ENCODE measurements at regions not wholly inside any gene's neighbourhood (a gene's known extent, or its start where the extent isn't known, plus 50 kb on each side); places are given as distances from the start of the nearest gene placed in this dataset.
"Not testable (repeated sequence)": the region's sequence is repeated elsewhere in the genome, so short reads cannot be mapped to it uniquely, and the experiment has no call there.

GRCh38 chr17:72472853-72473390 is 352.1 kb downstream of the SOX9 start:
- not testable (repeated sequence) for DNase-seq (ENCODE audit: low spot score)

DNA sequence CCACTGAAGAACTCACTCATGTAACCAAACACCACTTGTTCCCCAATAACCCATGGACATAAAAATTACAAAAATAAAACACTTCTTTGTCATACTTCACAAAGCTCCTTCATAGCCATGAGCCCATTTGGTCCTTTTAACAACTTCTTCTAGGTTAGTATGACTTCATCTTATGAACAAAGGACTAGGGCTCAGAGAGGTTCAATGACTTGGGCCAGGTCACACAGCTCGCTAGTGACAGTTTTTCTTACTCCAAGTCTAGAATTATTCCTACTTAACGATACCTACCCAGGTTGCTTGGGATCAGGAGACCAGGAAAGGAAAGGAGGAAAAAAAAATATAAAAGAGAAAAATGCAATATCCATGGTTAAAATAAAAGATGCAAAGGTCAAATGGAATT is 353.4 kb downstream of the SOX9 start:
- DNase-seq (ENCODE audit: low spot score), result no peak

- no peak for DNase-seq (ENCODE audit: low spot score)
Measured at GRCh38 chr17:72474719-72475477, 354.1 kb downstream of the SOX9 start.

GRCh38 chr17:72476134-72476533 is 355.3 kb downstream of the SOX9 start:
- DNase-seq (ENCODE audit: low spot score), result no peak

- no peak for DNase-seq (ENCODE audit: low spot score)
Measured at GRCh38 chr17:72476575-72476986, 355.8 kb downstream of the SOX9 start.

- no peak for DNase-seq (ENCODE audit: low spot score)
Measured at GRCh38 chr17:72477491-72477890, 356.7 kb downstream of the SOX9 start.

DNA sequence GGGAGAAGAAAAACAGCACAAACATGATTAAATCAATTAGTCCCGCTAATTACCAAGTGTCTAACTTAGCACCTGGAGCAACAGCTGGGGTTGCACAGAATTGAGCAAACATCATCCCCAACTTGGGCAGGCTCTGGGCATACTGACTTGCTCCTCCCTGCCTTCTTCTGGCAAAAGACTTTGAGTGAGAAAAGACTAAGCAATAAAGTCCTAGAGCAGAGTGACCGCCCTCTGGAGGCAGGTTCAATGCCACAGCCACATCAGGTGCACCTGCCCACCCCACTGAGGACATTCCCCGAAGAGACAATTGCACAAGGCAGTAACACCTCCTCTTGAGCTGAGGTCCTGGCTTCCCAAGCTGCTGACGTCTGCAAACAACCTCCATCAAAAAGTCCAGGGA is 358.3 kb downstream of the SOX9 start:
- DNase-seq (ENCODE audit: low spot score), result no peak

- DNase-seq (ENCODE audit: low spot score), result no peak
Measured at GRCh38 chr17:72481572-72481971, 360.8 kb downstream of the SOX9 start.

DNA sequence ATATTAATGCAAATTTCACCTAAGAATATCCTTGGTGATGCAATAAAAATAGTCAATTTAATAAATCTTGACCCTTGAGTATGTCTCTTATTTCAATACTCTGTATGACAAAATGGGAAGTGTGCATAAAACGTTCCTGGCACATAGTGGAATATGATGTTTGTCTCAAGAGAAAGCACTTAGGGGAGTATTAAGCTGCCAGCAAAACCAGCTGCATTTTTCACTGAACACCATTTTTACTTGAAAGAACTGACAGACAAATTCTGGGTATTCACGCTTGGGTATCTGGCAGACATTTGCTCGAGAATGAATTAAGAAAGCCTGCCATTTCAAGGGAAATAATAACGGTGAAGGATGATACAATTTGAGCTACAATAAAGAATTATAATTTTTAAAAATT is 364.8 kb downstream of the SOX9 start:
- no peak for DNase-seq (ENCODE audit: low spot score)

GRCh38 chr17:72486806-72487205 is 366.0 kb downstream of the SOX9 start:
- DNase-seq (ENCODE audit: low spot score), result no peak

DNA sequence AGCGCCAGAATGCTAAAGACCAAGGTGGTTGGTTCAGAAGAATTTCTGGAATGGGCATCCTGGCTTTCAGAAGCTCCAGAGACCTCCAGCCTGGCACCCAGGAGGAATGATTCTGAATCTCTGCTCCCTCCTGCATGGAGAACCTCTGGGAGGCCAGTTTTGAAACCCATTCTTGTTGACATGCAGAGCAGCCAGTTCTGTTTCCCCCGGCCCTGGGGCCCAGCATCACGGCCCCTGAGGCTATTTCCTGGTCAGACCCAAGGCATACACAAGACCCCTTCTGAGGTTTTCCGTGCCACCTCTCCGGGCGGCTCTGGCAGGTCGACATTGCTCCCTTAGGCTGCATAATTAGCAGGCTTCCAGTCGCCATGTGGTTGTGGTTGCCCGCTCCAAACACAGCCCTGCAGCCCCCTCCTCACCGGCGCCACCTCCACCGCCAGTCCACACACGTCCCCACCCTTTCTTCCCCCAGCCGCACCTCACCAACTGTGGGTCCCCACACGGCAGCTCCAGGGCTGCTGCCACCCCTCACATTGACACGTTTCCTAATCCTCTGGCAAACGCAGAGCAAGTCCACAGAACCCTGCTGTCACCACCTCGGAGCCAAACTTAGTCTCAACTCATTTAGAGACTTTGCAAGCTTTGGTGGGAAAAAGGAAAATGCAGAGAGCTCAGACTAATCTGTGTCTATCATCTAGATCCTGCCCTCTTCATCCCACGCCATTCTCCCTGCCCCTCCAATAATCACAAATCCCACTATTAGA is 367.1 kb downstream of the SOX9 start:
- DNase-seq (ENCODE audit: low spot score), result no peak

DNA sequence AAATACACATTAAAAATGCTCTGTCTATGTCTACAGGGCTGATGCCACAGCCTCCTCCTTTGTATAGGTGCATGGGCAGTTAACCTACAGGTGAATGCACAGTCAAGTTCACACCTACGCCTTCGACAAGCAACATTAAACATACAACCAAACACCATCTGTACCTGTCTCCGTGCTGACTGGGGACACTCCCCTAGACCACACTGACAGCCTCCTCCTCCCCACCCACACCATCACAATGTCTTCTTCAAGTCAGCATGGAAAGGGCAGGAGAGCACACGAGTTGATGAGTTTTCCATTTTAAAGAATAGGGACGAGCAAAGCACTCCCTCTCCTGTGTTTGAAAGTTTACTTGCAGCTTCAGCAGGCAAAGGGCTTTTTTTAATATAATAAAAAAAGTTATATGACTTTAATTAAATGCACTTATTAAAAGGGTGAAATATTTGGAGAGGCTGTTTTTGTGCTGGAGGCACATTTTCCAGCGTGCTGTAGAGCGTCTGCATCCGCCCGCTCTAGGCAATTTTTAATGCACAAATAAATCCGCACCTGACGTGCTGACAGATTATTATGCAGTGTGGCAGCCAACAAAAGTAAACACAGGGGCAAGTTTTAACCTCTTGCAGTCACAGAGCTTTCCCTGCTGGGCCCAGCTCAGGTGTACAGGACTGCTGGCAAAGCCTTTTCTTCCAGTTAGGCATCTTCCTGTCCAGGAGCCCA is 367.9 kb downstream of the SOX9 start:
- DNase-seq (ENCODE audit: low spot score), result no peak

DNA sequence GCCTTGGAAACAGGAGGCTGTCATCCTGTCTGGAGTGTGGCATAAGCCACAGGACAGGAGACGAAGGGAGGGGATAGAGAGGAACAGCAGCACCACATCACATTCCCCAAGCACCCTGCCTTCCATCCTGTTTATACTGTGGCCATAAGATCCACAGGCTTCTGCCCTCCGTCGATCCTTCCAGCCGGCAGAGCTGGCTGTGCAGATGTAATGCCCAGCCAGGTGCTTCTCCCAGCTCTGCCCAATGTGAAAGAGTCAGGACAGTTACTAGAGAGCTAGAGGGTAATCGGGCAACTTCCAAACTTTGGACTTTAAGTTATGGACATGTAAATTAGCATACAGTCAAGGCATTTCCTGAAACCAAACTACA is 368.4 kb downstream of the SOX9 start:
- no peak for DNase-seq (ENCODE audit: low spot score)

DNA sequence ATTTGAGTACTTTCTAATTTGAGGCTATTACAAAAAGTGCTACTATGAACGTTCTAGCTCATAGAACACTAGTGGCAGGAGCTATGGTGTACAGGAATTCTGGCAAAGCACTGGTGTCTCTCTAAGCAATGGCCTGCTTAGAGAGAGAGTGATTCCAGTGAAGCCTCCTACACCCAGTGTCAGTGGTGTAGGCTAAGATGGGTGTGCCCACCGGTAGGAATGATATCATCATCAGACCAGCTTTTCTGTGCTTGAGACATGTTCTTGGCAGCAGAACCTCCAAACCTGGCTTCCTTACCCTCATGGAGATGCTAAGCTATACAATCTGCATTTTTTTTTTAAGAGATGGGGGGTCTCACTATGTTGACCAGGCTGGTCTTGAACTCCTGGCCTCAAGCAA is 370.3 kb downstream of the SOX9 start:
- no peak for DNase-seq (ENCODE audit: low spot score)

- DNase-seq (ENCODE audit: low spot score), result no peak
Measured at GRCh38 chr17:72492494-72492893, 371.7 kb downstream of the SOX9 start.

DNA sequence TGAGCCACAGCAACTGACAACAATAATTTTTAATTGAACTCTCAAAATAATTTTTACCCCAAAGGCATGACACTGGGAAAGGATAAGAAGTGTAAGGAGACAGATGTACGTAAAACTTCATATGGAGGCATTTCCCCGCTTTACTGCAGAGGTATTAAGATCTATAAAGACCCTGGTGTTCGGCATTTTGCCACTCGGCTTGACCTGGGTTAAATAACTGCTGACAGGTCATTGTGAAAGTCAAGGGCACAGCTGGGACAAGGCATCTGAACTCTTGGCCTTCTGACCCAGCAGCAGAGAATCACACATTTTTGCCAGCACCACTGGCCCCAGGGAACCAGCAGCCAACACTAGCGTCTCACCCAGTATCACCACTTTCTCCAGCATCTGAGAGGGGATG is 372.1 kb downstream of the SOX9 start:
- DNase-seq (ENCODE audit: low spot score), result no peak

- no peak for DNase-seq (ENCODE audit: low spot score)
Measured at GRCh38 chr17:72494566-72494965, 373.7 kb downstream of the SOX9 start.

DNA sequence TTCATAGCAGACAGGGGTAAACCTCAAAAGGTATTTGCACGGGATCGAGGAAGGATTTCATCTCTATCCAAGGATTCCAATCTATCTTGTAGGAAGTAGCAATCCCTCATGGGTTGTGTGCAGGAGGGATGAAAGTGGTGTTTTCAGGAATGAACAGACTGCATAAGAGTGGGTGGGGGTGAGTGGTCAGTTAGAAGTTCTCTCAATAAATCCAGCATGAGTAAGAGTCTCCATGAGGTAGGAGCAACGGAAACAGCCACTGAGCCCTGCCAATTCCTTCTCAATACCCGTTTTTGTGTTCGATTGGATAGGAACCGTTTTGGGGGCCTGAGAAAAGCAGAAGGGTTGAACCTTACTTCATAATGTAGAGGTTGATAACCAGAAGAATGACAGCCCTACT is 375.6 kb downstream of the SOX9 start:
- DNase-seq (ENCODE audit: low spot score), result no peak

- DNase-seq (ENCODE audit: low spot score), result no peak
Measured at GRCh38 chr17:72497915-72498314, 377.1 kb downstream of the SOX9 start.

DNA sequence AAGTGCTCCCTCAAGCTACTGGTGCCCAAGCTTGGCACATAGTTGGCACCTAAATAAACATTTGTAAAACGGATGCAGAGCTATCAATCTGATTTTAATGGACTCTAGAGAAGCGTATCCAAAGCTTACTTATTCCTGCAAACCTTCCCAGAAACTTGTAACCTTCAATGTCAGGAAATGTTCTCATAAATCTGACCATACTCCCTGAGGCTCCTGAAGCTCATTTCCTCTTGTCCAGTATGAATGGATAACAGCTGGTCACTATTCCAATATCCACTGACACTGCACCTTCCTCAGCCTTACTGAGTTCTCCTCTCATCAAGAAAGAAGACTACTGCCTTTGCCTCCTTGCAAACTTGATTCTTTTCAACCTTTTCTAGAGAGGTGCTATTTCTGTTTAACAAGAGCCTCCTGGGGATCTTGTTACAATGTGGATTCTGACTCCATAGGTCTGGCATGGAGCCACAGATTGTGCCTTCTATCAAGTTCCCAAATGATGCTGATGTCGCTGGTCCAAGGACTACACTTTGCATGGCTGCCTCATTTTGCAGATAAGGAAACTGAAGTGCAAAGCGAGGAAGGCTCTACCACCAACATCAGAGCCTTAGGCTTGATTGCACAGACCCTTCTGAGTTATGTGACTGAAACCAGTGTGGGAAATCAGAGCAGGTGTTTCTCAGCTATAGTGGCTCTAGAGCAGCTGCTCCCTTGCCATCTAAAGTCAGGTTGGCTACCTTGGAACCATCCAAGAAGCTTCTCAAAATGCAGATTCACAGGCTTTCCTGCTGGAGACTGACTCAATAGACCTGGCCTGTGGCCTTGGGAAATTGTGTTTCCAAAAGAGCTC is 377.8 kb downstream of the SOX9 start:
- DNase-seq (ENCODE audit: low spot score), result no peak

DNA sequence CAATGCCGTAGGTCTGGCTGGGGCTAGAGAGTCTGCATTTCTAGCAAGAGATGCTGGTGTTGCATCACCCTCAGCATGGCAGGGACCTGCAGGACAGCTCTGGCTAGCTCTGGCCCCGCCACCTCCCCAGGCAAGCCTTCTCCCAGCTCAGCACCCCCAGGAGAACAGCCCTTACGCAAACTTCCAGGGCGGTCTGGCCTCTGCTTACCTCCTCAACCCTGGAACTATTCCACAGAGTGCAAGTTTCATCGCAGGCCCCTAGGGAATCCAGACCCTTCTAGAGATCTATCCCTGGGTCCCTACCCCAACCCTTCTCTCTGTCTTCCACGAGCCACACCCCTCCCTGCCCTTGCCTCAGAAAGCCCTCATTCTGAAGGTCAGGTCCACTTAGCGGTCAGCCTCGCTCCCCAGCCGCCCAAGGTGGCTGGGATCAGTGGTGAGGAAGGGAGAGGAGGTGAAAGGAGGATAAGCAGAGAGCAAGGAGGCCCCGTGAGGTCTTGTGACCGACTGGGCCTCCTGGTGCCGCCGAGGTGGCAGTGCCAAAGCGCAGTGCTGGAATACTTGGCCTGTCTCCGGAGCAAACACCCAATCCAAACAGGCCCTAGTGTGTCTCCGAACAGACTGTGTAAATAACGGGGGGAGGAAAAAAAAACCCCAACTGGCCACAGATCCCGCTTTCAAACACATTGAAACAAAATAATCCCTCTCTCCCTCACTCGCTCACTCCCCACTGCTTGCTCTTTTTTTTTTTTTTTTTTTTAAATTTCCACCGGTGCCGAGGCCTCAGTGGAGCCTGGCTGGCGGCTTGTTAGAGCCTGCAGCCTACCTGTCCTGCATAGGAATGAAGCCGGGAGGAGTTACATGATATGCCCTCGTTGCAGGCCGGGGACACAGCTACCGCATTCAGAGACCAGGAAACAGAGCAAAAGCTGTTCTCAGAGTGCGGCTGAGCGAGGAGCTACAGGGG is 380.9 kb downstream of the SOX9 start:
- no peak for DNase-seq (ENCODE audit: low spot score)

Data from COLO829 (cell line).